Duodenal mucosa (tissue), 2 donors: ENCODE measurements at regions not wholly inside any gene's neighbourhood (a gene's known extent, or its start where the extent isn't known, plus 50 kb on each side); places are given as distances from the start of the nearest gene placed in this dataset.

Experiments
- H3K27ac ChIP-seq: one replicate; pipeline ENCODE4 v1.7.0; 2013; ENCODE audit warnings: low read depth, low read length
- H3K27me3 ChIP-seq, 2 donors: one replicate each; pipeline ENCODE4 v1.7.0; 2013; ENCODE audit warnings: low read length in 2 of 2, control low read depth in 1 of 2; ENCODE audit not compliant: insufficient read depth in 2 of 2, control insufficient read depth in 1 of 2
- H3K36me3 ChIP-seq, 2 donors: one replicate each; pipeline ENCODE4 v1.7.0; 2013; ENCODE audit warnings: low read length in 2 of 2, control low read depth in 1 of 2; ENCODE audit not compliant: insufficient read depth in 2 of 2, control insufficient read depth in 1 of 2
- H3K4me1 ChIP-seq, 2 donors: one replicate each; pipeline ENCODE4 v1.7.0; 2013; ENCODE audit warnings: low read length in 2 of 2, control low read depth in 1 of 2; ENCODE audit not compliant: insufficient read depth in 2 of 2, control insufficient read depth in 1 of 2
- H3K4me3 ChIP-seq, 2 donors: one replicate each; pipeline ENCODE4 v1.7.0; 2013; ENCODE audit warnings: low read length in 2 of 2, low read depth in 1 of 2
- H3K9ac ChIP-seq, 2 donors: one replicate each; pipeline ENCODE4 v1.7.0; 2013; ENCODE audit warnings: low read length in 2 of 2, low read depth in 1 of 2
- H3K9me3 ChIP-seq, 2 donors: one replicate each; pipeline ENCODE4 v1.7.0; 2013; ENCODE audit warnings: low read length in 2 of 2, control low read depth in 1 of 2; ENCODE audit not compliant: control insufficient read depth in 1 of 2

DNA sequence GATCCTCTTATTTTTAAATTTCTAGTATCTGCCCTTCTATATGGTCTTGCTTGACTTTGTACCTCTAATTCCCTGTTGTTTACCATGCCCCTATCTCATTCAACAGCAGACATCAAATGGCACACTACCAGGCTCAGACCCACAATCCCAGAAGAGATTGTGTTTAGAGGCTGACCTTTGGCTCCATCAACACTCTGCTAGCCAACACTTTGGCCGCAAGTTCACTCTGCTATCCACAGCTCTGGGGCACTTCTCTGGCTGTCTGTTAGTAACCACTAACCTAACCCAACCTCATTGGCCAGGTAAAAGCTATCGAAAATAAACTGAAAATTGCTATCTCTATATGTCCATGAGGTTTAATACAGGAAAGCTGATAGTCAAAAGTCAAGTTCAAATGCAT lies 646.0 kb upstream of the CCDC54 start:
- Histone ChIP-seq H3K36me3 (no peaks in the 10 kb centered on the region), H3K27me3 (no peaks in the 10 kb centered on the region), H3K4me1 (no peaks in the 10 kb centered on the region), H3K4me3 (no peak overlapping the region), H3K9me3 (no peaks in the 10 kb centered on the region), H3K9ac (no peak overlapping the region), H3K27ac (no peak overlapping the region)

DNA sequence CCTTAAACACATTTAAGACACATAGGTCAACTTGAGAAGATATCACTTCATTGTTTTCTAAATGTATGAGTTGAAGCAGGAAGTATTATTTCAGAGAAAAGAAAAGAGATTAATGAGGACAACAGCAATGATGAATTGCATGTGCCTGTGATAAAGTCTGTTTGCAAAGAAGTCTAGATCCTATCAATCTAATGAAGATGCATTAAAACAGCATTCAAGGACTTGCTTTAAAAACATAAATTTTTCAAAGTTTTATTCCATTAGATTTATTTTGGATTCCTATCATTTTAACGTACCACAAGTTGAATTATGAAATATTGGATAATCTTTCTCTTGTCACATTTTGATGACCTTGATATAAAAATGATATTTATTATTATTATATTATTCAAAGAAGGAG lies 642.5 kb upstream of the CCDC54 start:
- Histone ChIP-seq H3K4me3 (no peak overlapping the region), H3K27ac (no peak overlapping the region), H3K36me3 (no peaks in the 10 kb centered on the region), H3K4me1 (no peaks in the 10 kb centered on the region), H3K27me3 (no peaks in the 10 kb centered on the region), H3K9ac (no peak overlapping the region), H3K9me3 (no peaks in the 10 kb centered on the region)

DNA sequence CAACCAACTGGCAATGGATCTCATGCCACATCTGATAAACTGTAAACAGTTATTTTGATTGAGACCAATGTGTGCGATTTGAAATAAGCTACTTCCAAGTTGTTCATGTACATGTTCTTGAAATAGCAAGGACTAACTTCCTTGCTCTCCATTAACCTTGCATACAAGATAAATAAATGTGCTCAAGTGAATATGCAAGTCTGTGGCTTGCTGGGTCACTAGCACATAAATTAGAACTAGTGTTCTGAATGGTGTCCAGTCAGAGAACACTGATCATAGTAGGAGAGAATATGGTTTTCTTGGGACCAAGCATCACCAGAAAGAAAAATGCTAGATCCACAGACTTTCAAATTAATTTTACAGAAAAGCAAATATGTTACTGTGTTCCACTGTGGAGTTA lies 640.0 kb upstream of the CCDC54 start:
- no peak overlapping the region for H3K4me3 ChIP-seq
- no peak overlapping the region for H3K9ac ChIP-seq
- H3K9me3 ChIP-seq = no peaks in the 10 kb centered on the region
- H3K36me3 ChIP-seq = no peaks in the 10 kb centered on the region
- no peaks in the 10 kb centered on the region for H3K4me1 ChIP-seq
- H3K27ac ChIP-seq = no peak overlapping the region
- no peaks in the 10 kb centered on the region for H3K27me3 ChIP-seq

DNA sequence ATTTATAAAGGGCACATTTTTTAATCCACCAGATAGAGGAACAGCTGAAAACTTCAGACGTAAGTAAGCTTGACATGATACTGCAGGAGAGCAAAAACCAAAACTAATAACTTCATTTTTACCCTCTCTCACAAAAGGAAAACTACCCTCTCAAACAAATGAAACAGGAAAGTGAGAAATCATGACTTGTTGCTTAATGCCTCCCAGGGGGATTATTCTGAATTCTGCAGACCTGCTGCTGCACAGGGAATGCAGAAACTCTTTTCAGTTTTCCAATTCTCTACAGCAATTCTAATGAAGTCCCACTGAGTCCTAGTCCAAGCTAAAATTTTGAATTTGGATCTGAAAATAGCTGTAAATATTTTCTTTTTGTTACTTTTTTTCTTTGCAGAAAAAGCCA lies 637.1 kb upstream of the CCDC54 start:
- no peak overlapping the region for H3K4me3 ChIP-seq
- H3K36me3 ChIP-seq = no peaks in the 10 kb centered on the region
- H3K4me1 ChIP-seq = no peaks in the 10 kb centered on the region
- H3K27me3 ChIP-seq = no peaks in the 10 kb centered on the region
- no peaks in the 10 kb centered on the region for H3K9me3 ChIP-seq
- no peak overlapping the region for H3K27ac ChIP-seq
- no peak overlapping the region for H3K9ac ChIP-seq

DNA sequence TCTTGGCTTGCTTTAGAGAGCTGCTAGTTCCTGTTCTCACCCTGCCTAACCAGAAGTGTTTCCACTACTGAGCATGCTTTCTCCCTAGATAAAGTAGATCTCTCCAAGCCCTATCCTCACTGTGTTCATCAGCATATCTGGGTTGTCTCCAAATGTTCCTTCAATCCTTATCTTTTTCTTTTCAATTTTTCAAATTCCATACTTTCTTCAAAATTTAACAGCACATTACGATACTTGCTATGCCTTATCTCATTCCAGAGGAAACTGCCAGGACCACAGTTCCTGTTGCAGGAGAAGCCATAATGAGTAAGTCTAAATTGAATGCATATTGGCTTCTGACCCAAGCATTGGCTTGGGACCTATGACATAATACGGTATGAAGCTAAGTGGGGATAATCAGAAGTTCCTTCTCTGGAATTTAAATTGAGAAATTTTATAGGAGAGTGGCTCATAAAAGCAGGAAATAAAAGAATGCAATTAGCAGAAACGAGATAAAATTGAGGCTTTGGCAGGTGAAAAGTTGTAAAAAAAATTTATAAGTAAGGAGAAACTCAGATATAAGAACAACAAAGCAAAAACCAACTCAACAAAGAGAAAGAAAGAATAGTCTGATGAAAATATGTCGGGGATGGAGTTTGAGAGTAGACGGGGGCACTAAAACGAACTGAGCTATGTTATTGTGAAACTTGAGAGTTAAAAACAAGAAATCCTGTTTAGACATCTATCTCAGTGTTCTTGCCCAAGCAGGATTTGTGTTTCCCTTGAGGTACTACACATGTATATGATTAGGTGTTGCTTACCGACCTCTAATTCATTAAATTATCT lies 631.7 kb upstream of the CCDC54 start:
- no peaks in the 10 kb centered on the region for H3K36me3 ChIP-seq
- no peaks in the 10 kb centered on the region for H3K9me3 ChIP-seq
- H3K27me3 ChIP-seq = no peaks in the 10 kb centered on the region
- no peaks in the 10 kb centered on the region for H3K4me1 ChIP-seq
- H3K9ac ChIP-seq = no peak overlapping the region
- no peak overlapping the region for H3K27ac ChIP-seq
- no peak overlapping the region for H3K4me3 ChIP-seq

DNA sequence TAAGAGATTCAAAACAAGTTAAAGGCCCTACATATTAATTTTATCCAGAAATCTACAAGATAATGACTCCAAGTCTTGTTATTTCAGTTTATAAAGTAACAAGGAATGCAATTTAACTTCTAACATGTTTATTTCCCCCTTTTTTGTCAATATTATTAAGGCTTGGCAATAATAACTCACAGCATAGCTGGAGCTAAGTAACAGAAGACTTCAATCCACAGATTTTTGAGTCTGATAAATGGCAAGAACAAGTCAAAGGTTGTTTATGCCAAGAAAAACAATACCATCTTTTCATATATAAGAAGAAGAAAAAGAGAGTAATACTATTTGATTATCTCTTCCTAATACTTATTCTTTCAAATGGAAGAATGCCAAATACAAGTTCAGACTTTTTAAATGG lies 631.0 kb upstream of the CCDC54 start:
- no peaks in the 10 kb centered on the region for H3K4me1 ChIP-seq
- no peaks in the 10 kb centered on the region for H3K9me3 ChIP-seq
- no peak overlapping the region for H3K4me3 ChIP-seq
- H3K27me3 ChIP-seq = no peaks in the 10 kb centered on the region
- H3K9ac ChIP-seq = no peak overlapping the region
- H3K36me3 ChIP-seq = no peaks in the 10 kb centered on the region
- H3K27ac ChIP-seq = no peak overlapping the region

DNA sequence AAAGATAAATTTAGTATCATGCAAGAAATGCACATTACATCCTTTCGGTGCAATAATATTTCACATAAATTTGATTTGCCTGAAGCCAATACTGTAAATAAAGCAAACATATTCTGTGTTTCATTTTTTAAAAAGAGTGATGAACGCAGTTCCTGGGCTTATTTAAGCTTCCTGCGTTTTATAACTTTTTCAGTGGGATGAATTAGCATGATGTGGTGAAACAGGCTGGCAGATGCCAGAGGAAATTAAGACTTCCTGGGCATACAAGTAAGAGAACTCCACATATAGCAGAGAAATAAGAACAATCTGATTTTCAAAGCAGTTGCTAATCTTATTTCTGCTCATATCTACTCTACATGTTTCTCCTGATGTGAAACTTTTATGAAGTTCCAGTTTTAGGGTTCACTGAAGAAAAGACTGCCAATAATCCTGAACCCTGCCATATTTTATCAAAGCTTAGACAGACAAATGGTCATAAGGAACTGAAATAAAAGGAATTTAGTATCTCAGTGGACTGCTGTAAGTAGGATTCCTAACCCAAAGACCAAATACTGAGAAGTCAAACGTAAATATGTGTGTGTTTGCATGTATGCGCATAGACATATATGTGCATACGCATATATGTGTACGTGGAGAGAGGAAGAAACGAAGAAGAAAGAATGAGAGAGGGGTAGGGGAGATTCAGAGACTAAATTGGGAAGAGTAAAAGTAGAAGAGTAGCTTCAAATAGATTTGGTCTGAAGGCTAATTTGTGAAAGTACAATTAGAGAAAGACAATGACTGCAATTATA lies 628.6 kb upstream of the CCDC54 start:
- H3K4me1 ChIP-seq = no peaks in the 10 kb centered on the region
- H3K9ac ChIP-seq = no peak overlapping the region
- H3K9me3 ChIP-seq = no peaks in the 10 kb centered on the region
- H3K36me3 ChIP-seq = no peaks in the 10 kb centered on the region
- no peak overlapping the region for H3K4me3 ChIP-seq
- H3K27ac ChIP-seq = no peak overlapping the region
- no peaks in the 10 kb centered on the region for H3K27me3 ChIP-seq

DNA sequence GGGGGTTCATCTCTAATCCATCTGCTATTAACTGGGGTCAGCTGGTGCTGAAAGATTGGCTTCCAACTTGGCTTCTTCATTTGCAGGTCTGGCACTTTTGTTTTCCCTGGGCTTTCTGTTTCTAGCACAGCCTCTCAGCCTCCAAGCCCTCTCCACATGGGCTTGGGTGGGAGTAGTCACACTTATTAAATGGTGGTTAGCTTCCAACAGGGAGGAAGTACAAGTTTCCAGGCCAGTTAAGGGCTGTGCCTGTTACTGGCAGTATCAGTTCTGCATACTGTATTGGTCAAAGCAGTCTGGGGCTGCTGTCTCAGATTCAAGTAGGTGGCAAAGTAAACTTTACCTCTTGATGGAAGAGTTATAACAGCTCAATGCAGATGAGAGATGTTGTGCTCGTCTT lies 627.1 kb upstream of the CCDC54 start:
- no peak overlapping the region for H3K4me3 ChIP-seq
- no peak overlapping the region for H3K27ac ChIP-seq
- H3K4me1 ChIP-seq = no peaks in the 10 kb centered on the region

DNA sequence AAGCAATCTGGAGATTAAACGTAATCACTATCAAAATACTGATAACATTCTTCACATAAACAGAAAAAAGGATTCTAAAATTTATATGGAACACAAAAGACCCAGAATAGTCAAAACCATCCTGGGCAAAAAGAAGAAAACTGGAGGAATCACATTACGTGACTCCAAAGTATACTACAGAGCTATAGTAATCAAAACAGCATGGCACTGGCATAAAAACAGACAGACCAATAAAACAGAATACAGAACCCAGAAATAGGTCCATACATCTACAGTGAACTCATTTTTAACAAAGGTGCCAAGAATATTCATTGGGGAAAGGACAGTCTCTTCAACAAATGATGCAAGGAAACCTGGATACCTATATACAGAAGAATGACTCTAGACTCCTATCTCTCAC lies 621.9 kb upstream of the CCDC54 start:
- Histone ChIP-seq H3K9ac (no peak overlapping the region), H3K4me3 (no peak overlapping the region), H3K27ac (no peak overlapping the region), H3K4me1 (no peaks in the 10 kb centered on the region), H3K27me3 (no peaks in the 10 kb centered on the region), H3K36me3 (no peaks in the 10 kb centered on the region), H3K9me3 (peaks cover 0 to 9% of the 10 kb centered on the region in 2 donors)

More for the DNA sequence above, 627.1 kb upstream of the CCDC54 start:
- H3K9ac ChIP-seq = no peak overlapping the region
- no peaks in the 10 kb centered on the region for H3K27me3 ChIP-seq
- H3K9me3 ChIP-seq = no peaks in the 10 kb centered on the region
- H3K36me3 ChIP-seq = no peaks in the 10 kb centered on the region

DNA sequence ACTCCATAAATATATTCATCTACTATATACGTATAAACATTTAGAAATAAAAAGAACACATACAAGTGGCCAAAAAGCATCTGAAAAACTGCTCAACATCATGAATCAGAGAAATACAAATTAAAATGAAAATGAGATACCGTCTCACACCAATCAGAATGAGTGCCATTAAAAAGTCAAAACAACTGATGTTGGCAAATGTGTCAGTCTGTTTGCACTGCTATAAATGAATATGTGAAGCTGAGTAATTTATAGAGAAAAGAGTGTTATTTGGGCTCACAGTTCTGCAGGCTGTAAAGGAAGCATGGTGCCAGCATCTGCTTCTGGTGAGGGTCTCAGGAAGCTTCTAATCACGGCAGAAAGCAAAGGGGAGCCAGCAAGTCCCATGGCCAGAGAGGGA lies 620.3 kb upstream of the CCDC54 start:
- H3K36me3 ChIP-seq = no peaks in the 10 kb centered on the region

More for the DNA sequence above, 620.3 kb upstream of the CCDC54 start:
- Histone ChIP-seq H3K27ac (no peak overlapping the region), H3K27me3 (no peaks in the 10 kb centered on the region), H3K4me3 (no peak overlapping the region), H3K4me1 (no peaks in the 10 kb centered on the region), H3K9me3 (peaks cover 0 to 9% of the 10 kb centered on the region in 2 donors), H3K9ac (no peak overlapping the region)
